ENCODE measurements at regions not wholly inside any gene's neighbourhood (a gene's known extent, or its start where the extent isn't known, plus 50 kb on each side); places are given as distances from the start of the nearest gene placed in this dataset.
"Not testable (repeated sequence)": the region's sequence is repeated elsewhere in the genome, so short reads cannot be mapped to it uniquely, and the experiment has no call there.

GRCh38 chr7:19549246-19549645, 159.6 kb downstream of the POLR1F start:
- not testable (repeated sequence) for TF ChIP-seq CTCF, POLR2A (IDR thresholded peaks at IDR 0.05)
